Lung (tissue), 11 donors: ENCODE measurements at regions not wholly inside any gene's neighbourhood (a gene's known extent, or its start where the extent isn't known, plus 50 kb on each side); places are given as distances from the start of the nearest gene placed in this dataset.
"Not testable (repeated sequence)": the region's sequence is repeated elsewhere in the genome, so short reads cannot be mapped to it uniquely, and the experiment has no call there.

Experiments
- ATAC-seq: fragments of 200-7000 bp; cut with Tn5 transposase; one replicate; pipeline ENCODE4 v1.9.1; 2020; ENCODE audit warnings: moderate number of reproducible peaks; ENCODE audit not compliant: insufficient read depth, low FRiP score
- DNase-seq, 3 donors: peaks; one replicate each; pipeline ENCODE4 v3.0.0-alpha.2; 2013 to 2017
- H3K27ac ChIP-seq, 2 donors: one replicate each; pipeline ENCODE4 v1.5.1; 2013; ENCODE audit warnings: mild to moderate bottlenecking in 2 of 2, moderate library complexity in 2 of 2, control low read depth in 1 of 2, inconsistent platforms in 1 of 2, low read depth in 1 of 2, low read length in 1 of 2
- H3K27me3 ChIP-seq, 3 donors: one replicate each; pipeline ENCODE4 v1.5.1; 2013; ENCODE audit warnings: low read length in 2 of 3; ENCODE audit not compliant: control insufficient read depth in 3 of 3, insufficient read depth in 3 of 3
- H3K36me3 ChIP-seq, 4 donors: one replicate each; pipeline ENCODE4 v1.5.1; 2013; ENCODE audit warnings: low read length in 4 of 4, mild to moderate bottlenecking in 1 of 4, moderate library complexity in 1 of 4; ENCODE audit not compliant: control insufficient read depth in 4 of 4, insufficient read depth in 4 of 4
- H3K4me1 ChIP-seq, 5 donors: one replicate each; pipeline ENCODE4 v1.5.1; 2013; ENCODE audit warnings: low read length in 5 of 5, mild to moderate bottlenecking in 2 of 5, moderate library complexity in 1 of 5; ENCODE audit not compliant: control insufficient read depth in 5 of 5, insufficient read depth in 5 of 5
- H3K4me3 ChIP-seq: one replicate; pipeline ENCODE4 v1.5.1; 2013; ENCODE audit warnings: mild to moderate bottlenecking, control low read depth, moderate library complexity
- H3K9ac ChIP-seq, 2 donors: one replicate each; pipeline ENCODE4 v1.5.1; 2013; ENCODE audit warnings: low read length in 2 of 2, control low read depth in 1 of 2; ENCODE audit not compliant: insufficient read depth in 1 of 2
- H3K9me3 ChIP-seq, 4 donors: one replicate each; pipeline ENCODE4 v1.5.1; 2013; ENCODE audit warnings: low read length in 3 of 4, mild to moderate bottlenecking in 1 of 4, moderate library complexity in 1 of 4; ENCODE audit not compliant: control insufficient read depth in 4 of 4, insufficient read depth in 3 of 4
- WGBS, 2 donors: extraction: QIAGEN DNeasy Blood & Tissue Kit; methylation state at CpG; one replicate each; pipeline ENCODE4 v1.1.7; 2013; 5-methylcytosine and 5-hydroxymethylcytosine counted together
- TF ChIP-seq, protein P1 (sequence below): IDR thresholded peaks from 2 replicates; pipeline ENCODE4 v1.5.1; 2012; ENCODE audit warnings: mild to moderate bottlenecking; ENCODE audit errors: control extremely low read depth, extremely low read depth
- donor health status: control.
- donor health status: control.
- donor health status: Bipolar disorder and iron deficiency.
- donor health status: healthy.
- donor health status: DM: yes; HTN: yes; CAD: no.

- DNase-seq: no peak
- Histone ChIP-seq H3K27ac (no peak overlapping the region), H3K9ac (no peak overlapping the region), H3K27me3 (no peaks in the 10 kb centered on the region), H3K9me3 (peaks cover 0 to 2% (median 0%) of the 10 kb centered on the region in 4 donors), H3K4me3 (no peak overlapping the region), H3K36me3 (no peaks in the 10 kb centered on the region), H3K4me1 (no peaks in the 10 kb centered on the region)
- TF ChIP-seq, protein P1, sequence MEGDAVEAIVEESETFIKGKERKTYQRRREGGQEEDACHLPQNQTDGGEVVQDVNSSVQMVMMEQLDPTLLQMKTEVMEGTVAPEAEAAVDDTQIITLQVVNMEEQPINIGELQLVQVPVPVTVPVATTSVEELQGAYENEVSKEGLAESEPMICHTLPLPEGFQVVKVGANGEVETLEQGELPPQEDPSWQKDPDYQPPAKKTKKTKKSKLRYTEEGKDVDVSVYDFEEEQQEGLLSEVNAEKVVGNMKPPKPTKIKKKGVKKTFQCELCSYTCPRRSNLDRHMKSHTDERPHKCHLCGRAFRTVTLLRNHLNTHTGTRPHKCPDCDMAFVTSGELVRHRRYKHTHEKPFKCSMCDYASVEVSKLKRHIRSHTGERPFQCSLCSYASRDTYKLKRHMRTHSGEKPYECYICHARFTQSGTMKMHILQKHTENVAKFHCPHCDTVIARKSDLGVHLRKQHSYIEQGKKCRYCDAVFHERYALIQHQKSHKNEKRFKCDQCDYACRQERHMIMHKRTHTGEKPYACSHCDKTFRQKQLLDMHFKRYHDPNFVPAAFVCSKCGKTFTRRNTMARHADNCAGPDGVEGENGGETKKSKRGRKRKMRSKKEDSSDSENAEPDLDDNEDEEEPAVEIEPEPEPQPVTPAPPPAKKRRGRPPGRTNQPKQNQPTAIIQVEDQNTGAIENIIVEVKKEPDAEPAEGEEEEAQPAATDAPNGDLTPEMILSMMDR: no peak
- no peak for ATAC-seq
Observed at GRCh38 chr4:75141162-75141561, 208.2 kb downstream of the PARM1 start.

DNA sequence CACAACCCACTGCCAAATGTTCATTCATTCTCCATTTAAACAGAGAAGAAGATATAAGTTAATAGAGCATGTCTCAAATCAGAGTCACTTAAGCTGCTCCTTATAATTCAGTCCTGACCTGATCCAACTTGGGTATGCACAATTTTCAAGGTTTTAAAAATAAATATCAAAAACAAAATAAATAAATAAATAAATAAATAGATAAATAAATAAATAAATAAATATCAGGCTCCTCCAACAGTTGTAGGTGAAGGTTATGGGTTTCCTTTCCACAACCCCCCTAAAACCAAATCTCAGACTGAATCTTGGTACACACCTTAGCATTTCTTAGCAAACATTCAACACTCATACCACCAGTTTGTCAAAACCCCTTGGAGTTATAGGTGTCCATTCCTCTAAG lies 204.4 kb downstream of the PARM1 start:
- Histone ChIP-seq H3K4me1 (no peaks in the 10 kb centered on the region), H3K9ac (no peak overlapping the region), H3K36me3 (no peaks in the 10 kb centered on the region), H3K27ac (no peak overlapping the region), H3K9me3 (no peaks in the 10 kb centered on the region), H3K27me3 (no peaks in the 10 kb centered on the region), H3K4me3 (no peak overlapping the region)
- TF ChIP-seq, protein P1: no peak
- DNase-seq (no peak), ATAC-seq (no peak)

- no peak for ATAC-seq
- DNase-seq: no peak
Observed at GRCh38 chr4:75135068-75135825, 202.3 kb downstream of the PARM1 start.

GRCh38 chr4:75126870-75127269 lies 194.0 kb downstream of the PARM1 start:
- ATAC-seq, H3K4me3 ChIP-seq, H3K36me3 ChIP-seq, H3K4me1 ChIP-seq, H3K27me3 ChIP-seq, H3K9ac ChIP-seq, H3K9me3 ChIP-seq, H3K27ac ChIP-seq, DNase-seq: not testable (repeated sequence)
- WGBS, 2 donors: 71 to 77% methylated on average over 9 to 15 of the region's 21 CpGs

More at GRCh38 chr4:75135068-75135825, 202.3 kb downstream of the PARM1 start:
- TF ChIP-seq, protein P1: no peak
- Histone ChIP-seq H3K4me1 (no peaks in the 10 kb centered on the region), H3K9me3 (no peaks in the 10 kb centered on the region), H3K36me3 (no peaks in the 10 kb centered on the region), H3K9ac (no peak overlapping the region), H3K27ac (no peak overlapping the region), H3K4me3 (no peak overlapping the region), H3K27me3 (no peaks in the 10 kb centered on the region)
- 74 to 82% methylated on average over 5 of the region's 5 CpGs for whole genome bisulfite sequencing, 2 donors
